GM21825 (cell line): ENCODE measurements at regions not wholly inside any gene's neighbourhood (a gene's known extent, or its start where the extent isn't known, plus 50 kb on each side); places are given as distances from the start of the nearest gene placed in this dataset.
"Not testable (repeated sequence)": the region's sequence is repeated elsewhere in the genome, so short reads cannot be mapped to it uniquely, and the experiment has no call there.

ENCODE experiments used
- ATAC-seq: cut with Tn5 transposase; IDR thresholded peaks from one replicate; pipeline ENCODE4 v1.9.1; 2021; ENCODE audit warnings: mild to moderate bottlenecking, moderate library complexity; ENCODE audit not compliant: unreplicated experiment

GRCh38 chr9:1837453-1838084 lies 177.6 kb upstream of the SMARCA2 start:
- ATAC-seq: peak; percentile 68

DNA sequence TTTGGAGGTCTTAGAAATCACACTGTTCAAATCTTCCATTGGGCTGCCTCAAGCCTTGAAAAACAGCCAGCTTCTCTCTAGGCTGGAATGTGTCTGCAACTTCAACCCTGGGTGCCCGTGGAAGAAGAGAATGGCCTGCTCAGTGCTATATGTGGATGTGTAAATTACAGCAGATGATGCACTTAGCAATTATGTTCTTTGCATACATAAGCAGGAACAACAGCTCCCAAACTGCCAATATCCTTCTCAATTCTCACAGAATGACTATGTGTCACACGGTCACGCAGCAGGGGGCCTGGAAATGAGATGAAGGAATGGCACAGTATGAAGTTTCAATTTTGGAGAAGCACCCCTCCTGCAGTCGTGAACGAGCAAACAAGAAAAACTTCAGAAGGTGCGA lies 175.2 kb upstream of the SMARCA2 start:
- ATAC-seq: no peak

DNA sequence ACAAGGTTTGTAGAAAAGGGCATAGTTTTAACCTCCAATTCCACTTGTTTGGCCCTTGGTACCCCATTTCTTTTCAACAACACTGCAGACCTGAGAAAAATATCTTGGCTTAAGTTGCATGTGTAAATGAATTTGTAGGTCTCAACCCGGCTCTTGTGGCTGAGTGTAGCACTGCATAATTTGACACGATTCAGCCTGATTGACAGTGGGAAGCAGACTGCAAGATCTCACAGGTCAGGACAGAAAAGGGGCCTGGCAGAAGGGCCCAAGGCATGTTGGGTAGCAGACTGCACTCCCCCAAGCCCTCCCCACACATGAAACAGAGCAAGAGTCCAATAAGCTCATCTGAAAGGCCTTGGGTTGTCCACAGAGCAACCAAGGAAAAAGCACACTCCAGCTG lies 169.7 kb upstream of the SMARCA2 start:
- no peak for ATAC-seq

DNA sequence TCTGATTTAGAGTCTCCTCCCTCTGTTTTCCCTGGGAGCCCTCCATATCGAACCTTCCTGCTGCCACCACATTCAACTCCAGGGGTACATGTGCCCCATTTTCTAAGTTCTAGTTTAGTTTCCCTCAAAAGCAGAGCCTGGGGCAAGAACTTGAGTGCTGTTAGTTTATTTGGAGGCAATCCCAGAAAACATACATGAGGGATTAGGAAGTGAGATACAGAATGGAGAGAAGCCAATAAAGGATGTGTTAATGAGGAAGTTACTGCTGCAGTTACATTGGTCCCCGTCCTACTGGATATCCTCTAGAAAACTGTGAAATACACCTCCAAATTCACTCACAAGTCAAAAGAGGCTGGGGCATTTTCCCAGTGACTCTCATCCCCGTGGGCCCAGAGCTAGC lies 159.4 kb upstream of the SMARCA2 start:
- ATAC-seq: no peak

DNA sequence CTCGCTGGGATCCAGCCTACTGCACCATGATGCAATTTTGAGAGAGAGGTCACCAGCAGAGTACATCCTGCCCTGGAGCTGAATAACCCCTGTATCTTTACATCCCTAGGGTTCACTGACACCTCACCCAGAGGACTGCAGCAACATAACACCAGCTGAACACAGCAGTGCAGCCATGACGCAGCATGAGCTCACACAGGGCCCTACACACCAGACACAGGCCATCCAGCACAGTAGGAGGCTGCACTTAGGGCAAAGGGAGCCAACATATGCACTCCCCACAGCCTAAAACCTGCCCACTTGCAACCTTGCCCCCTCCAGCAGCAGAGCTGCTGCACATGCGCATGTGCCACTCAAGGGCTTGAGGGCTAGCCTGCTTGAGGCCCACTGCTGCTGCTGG lies 157.3 kb upstream of the SMARCA2 start:
- no peak for ATAC-seq

DNA sequence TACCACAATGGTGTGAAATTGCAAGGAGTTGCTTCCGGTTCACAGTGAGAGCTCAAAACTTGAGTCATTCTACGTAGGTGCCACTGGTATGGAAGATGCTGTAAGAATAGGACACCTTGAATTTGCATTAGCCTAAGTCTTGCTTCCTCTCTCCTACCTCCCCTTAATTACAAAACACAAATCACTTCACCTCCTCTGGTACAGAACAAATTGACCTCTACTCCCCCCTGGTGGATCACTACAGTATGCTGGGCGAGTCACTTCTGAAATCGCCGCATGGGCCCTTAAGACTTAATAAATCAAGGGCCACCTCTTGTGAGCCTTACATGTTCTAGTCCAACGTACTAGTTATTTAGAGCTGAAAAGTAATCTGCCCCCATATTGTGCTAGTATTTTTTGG lies 145.3 kb upstream of the SMARCA2 start:
- peak; percentile 67 for ATAC-seq

DNA sequence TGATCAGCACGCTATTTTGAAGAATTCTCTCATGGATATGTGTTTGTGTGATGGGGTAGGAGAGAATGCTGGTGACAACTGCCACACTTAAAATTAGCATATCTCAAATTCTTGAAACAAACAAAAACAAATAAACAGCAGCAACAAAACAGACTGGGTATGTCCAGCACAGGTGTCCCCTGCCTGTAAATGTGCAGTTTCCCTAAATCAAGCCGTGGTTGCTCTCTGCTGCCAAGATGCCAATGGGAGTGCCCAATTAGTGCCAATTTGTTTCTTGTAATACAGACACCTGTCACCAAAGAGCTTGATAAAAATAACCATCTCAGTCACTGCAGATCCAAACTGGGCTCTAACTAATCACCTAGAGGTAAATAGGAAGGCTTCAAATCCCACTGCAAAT lies 144.2 kb upstream of the SMARCA2 start:
- ATAC-seq: no peak

DNA sequence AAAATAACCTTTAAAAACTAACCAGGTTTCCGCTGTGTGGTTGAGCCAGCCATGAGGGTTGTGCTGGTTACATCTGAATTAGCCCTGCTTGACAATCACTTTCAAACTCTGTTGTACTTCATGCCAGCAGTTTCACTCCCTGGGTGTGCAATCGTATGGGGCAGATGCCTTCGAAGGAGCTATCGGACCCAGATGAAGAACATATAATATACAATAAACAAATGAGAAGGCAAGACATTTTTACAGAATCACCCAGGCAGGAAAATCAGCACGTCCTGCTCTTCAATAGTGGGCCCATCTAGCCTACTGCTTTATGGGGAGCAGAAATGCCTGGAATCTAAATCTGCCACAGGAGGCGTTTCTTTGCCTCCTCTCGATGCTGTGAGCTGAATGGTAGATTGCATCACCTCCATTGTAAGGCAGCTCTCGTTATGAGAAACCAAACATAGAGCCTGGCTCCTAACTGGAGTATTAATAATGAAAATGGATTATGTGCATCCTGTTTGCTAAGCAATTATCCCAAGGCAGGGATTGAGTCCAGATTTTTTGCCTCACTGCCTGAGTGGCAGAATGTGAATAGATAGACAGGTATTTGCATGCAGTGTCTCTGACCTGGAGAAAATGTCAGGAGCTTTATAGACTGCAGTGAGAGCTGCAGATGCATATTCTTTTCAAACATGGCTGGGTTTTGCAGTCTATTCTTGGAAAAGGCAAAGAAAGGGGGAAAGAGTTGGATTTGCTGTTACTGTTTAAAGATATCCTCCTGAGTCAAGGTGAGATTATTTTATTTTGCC lies 143.3 kb upstream of the SMARCA2 start:
- no peak for ATAC-seq

GRCh38 chr9:1875251-1875851 lies 139.8 kb upstream of the SMARCA2 start:
- ATAC-seq: no peak

- ATAC-seq: peak; percentile 67
Observed at GRCh38 chr9:1875921-1876448, 139.2 kb upstream of the SMARCA2 start.

GRCh38 chr9:1876891-1877496 lies 138.2 kb upstream of the SMARCA2 start:
- no peak for ATAC-seq

DNA sequence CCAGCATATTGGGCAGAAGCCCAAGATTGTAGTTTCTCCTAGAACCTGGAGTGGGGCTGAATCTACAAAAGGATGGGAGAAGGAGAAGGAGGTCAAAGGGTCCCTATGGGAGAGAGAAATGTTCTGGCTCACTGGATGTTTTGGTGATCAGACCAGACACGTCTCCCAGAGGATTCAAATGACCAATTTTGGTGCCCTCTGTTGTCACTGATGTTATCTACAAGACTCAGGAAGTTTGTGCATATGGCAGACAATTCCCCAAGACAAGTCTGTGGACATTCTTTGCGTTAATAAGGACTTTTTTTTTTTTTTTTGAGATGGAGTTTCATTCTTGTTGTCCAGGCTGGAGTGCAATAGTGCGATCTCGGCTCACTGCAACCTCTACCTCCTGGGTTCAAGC lies 137.2 kb upstream of the SMARCA2 start:
- ATAC-seq: no peak

DNA sequence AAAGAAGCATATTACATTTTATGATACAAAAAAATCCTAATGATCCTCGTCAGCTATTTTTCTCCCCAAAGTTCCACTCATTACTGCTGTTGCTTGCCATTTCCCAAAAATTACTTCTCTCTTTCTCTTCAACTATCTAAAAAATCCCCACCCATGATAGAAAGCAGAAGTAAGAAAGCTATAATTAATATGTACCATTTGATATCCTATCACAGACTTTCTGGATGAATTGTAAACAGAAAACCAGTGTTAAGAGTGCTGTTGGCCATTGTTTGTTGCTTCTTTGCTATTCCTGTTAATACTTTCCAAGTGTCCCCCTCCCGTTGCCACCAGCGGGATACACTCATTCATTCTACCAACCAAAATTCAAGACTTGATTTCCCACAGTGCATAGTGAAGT lies 136.3 kb upstream of the SMARCA2 start:
- ATAC-seq: no peak

- ATAC-seq: peak; percentile 35
Observed at GRCh38 chr9:1879501-1879900, 135.6 kb upstream of the SMARCA2 start.

DNA sequence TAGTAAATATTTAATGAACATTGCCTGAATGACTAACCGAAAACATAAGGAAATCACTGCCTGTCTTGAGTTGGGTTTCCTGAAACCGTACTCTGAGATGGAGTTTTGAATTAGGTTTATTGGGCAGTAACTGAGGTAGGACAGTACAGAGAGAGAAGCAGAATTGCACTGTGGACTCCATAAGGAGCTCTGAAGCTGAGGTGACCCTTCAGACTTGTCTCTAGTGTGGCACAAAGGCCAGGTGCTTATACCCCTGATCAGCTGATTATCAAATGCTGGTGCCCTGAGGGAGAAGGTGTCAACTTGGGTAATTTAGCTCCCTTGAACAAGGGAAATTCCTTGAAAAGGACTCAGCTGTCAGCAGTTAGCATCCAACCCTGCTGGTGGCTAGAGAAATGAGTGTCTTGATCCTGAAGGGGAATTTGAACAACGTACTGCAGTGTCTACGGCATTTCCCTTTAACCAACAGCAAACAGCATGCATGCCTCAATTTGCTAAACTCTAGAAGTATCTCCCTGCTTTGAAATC lies 135.0 kb upstream of the SMARCA2 start:
- no peak for ATAC-seq

DNA sequence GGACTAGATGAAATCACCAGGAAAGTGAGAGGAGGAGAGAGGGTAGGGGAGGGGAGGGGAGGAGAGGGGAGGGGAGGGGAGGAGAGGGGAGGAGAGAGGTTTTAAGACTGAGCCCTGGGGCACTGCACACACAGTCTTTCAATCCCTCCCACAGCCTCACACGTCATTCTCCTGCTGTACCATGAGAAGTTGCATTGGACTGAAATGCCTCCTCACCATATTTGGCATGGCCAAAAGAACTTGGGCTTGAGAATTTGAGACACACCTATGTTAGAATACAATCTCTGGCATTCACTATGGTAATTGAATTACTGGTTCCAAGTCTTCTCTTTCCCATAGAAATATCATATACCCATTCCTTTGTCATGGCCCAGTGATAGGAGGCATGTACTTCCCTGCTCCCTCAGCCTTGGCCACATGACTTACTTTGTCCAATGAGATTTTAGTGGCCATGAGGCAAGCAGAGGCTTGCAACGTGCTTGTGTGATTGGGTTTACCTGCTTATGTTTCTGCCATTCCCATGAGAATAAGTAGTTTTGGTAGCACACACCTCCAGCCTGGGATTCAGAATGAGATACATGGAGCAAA lies 133.3 kb upstream of the SMARCA2 start:
- ATAC-seq: no peak

- ATAC-seq: no peak
Observed at GRCh38 chr9:1882711-1883403, 132.3 kb upstream of the SMARCA2 start.

GRCh38 chr9:1890201-1890600 lies 124.9 kb upstream of the SMARCA2 start:
- no peak for ATAC-seq

- no peak for ATAC-seq
Observed at GRCh38 chr9:1890816-1891215, 124.3 kb upstream of the SMARCA2 start.

GRCh38 chr9:1903080-1903704 lies 112.0 kb upstream of the SMARCA2 start:
- ATAC-seq: not testable (repeated sequence)
